SK-N-MC (cell line): ENCODE measurements at regions not wholly inside any gene's neighbourhood (a gene's known extent, or its start where the extent isn't known, plus 50 kb on each side); places are given as distances from the start of the nearest gene placed in this dataset.

ENCODE experiments used
- EZH2 ChIP-seq: fragments of 200-600 bp; sonication (generic); IDR thresholded peaks from one replicate; pipeline ENCODE4 v1.6.1; 2017; ENCODE audit warnings: antibody characterized with exemption
- FOXP2 ChIP-seq: optimal IDR thresholded peaks from 2 replicates; pipeline ENCODE3; 2011; ENCODE audit warnings: mild to moderate bottlenecking, moderate library complexity; ENCODE audit not compliant: insufficient read depth; ENCODE audit errors: extremely low read length, control extremely low read depth
- POLR2AphosphoS5 ChIP-seq: IDR thresholded peaks from 2 replicates; pipeline ENCODE4 v1.6.1; 2012; ENCODE audit warnings: mild to moderate bottlenecking, low read depth, low read length, borderline replicate concordance

DNA sequence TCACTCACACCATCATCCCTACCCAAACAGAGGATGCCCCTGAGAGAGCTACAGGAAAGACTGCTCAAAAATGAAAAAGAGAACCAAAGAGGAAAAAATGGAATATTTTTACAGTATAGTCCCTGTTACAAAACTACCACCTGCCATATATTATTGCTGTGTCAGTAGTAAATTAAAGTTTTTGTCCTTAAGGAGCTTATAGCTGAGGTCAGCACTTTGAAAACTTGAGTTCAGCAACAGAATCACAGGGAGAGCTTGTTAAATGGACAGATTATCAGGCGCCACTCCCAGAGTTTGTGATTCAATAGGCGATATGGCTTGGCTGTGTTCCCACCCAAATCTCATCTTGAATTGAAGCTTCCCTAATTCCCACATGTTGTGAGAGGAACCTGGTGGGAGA, 71.9 kb upstream of the FAM9A start:
- TF ChIP-seq EZH2 (no peak), POLR2AphosphoS5 (no peak), FOXP2 (no peak)
